HuH-7 (cell line): ENCODE measurements at regions not wholly inside any gene's neighbourhood (a gene's known extent, or its start where the extent isn't known, plus 50 kb on each side); places are given as distances from the start of the nearest gene placed in this dataset.
A peak's percentile ranks its signal among the peaks of the same experiment; 100 is the strongest.
"Not testable (repeated sequence)": the region's sequence is repeated elsewhere in the genome, so short reads cannot be mapped to it uniquely, and the experiment has no call there.

Experiments used
- DNase-seq: peaks from one replicate; pipeline ENCODE4 v3.0.0; 2011; ENCODE audit warnings: low spot score

DNA sequence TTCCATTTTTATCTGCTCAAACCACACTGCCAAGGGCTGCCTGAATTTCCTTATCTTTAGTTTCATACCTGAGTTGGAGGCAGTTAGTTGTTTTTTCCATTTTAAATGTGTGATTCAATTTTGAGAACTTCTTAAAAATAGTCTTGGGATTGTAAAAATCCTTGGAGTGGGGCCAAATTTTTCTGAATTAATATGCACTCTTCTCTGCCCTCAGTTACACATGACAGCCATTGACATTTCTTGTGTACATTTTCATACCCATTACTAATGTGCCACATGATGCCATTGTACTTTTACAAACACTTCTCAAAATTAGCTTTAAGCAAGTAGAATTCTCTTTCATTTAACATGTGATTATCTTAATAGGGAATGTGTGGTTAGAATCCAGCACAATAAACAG lies 141.7 kb downstream of the C3orf38 start:
- no peak for DNase-seq

DNA sequence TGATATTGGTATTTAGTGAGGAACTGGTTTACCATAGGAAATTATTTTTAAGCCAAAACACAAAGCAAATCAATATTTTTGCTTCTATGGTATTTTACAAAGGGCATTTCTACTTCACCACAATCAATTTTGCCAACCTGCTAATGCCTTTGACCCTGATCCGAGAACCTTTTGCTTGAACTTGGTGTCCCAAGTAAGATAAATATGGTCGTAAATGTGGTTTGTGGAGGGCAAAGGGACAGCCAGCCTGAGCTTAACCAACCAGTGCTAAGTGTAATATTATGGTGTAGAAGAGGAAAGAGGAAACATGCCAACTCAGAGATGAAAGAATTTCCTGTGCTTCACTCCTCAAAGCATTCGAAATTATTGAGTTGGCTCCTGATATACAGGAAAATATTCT lies 148.4 kb downstream of the C3orf38 start:
- peak; percentile 26 for DNase-seq

DNA sequence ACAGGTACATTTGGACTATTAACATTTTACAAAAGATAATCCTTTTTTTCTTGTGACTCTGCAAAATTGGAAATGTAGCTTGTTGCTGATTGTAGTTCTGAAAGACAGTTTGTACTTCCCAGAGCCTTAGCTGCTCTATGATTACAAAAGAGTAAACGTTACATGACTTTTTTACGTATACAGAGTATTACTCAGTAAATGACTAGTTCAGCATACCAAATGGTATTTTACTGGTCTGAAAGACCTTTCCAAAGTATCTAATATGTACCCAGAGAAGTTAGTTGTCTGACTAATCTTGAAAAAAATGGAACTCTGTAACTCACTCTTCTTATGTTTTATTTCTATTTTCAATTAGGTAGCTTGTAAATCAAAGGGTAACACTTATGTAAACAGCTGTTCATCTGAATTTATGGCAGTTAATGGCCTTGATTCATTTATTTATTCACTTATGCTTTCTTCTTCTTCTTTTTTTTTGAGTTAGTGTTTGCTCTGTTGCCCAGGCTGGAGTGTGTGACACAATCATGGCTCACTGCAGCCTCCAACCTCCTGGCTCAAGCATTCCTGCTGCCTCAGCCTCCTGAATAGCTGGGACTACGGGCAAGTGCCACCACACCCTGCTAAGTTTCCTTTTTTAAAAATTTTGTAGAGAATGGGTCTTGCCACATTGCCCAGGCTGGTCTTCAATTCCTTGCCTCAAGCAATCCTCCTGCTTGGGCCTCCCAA lies 151.7 kb downstream of the C3orf38 start:
- peak; percentile 6 for DNase-seq

DNA sequence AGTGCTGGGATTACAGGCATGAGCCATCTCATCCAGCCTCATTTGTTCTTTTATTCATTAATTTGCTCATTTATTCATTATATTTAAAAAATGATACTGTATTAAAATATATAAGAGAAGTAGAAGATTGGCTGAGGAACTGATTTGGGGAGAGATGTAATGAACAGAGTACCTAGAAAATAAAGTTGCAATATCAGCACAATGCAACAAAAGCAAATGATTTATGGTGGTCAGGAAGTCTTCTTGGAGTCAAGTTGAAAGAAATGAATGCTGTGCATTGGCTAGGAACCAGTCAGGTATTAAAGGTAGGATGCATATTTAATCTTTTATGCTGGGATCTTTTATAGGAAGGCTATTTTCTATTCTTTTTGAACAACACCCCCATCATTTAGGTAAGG lies 152.2 kb downstream of the C3orf38 start:
- DNase-seq: no peak

DNA sequence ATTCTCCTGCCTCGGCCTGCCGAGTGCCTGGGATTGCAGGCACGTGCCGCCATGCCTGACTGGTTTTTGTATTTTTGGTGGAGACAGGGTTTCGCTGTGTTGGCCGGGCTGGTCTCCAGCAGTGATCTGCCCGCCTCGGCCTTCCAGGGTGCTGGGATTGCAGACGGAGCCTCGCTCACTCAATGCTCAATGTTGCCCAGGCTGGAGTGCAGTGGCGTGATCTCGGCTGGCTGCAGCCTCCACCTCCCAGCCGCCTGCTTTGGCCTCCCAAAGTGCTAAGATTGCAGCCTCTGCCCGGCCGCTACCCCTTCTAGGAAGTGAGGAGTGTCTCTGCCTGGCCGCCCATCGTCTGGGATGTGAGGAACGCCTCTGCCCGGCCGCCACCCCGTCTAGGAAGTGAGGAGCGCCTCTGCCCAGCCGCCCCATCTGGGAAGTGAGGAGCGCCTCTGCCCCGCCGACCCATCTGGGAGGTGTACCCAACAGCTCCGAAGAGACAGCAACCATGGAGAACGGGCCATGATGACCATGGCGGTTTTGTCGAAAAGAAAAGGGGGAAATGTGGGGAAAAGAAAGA lies 153.7 kb downstream of the C3orf38 start:
- DNase-seq: not testable (repeated sequence)

DNA sequence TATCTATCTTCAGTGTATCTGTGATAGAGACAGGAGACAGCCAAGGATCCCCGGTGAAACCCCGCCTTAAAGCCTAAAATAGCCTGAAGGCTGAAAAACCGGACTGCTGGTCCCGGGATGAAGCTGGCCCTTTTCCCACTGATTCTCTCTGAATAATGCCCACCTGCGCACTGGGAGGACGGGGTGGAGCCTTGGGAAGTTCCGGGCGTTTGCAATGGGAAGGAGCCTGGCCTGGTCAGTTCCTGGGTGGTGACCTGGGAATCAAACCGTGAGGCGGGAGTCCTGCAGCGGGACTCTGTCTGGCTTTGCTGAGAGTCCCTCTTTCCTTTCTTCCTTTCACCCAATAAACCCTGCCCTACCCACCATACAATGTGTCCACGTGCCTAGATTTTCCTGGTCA lies 157.9 kb downstream of the C3orf38 start:
- no peak for DNase-seq

DNA sequence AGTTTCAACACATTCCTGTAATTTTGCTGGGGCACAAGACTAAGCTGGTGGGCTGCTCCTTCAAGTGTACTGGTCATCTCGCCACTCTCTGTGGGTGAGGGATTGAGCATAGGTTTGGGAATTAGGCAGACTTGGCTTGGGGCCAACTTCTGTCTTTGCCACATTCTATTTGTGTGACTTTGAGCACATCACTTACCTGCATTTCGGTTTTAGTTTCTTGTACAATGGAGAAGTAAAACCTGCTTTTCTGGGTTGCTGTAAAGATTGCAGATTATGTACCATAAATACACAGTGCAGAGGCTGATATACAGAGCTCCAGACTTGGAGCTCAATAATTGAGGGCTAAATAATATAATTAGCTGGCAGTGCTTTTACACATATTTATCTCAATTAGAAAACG lies 162.1 kb downstream of the C3orf38 start:
- DNase-seq: no peak

DNA sequence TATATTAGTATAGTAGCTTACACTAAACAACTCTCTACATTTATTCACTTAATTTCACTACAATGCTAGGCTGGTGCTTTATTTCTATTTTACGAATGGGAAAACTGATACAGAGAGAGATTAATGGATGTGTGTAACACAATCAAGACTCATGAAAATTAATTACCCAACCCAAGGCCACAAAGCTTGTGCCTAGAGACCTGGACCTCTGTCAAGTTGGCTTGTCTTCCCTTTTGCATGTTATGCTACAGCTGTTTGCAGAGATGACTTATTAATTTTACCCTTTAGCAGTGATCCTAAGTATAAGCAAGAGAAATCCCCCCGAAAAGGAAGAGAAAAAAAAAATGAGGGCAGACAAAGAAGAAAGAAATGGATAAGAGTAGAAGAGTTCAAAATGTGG lies 162.5 kb downstream of the C3orf38 start:
- DNase-seq: no peak

DNA sequence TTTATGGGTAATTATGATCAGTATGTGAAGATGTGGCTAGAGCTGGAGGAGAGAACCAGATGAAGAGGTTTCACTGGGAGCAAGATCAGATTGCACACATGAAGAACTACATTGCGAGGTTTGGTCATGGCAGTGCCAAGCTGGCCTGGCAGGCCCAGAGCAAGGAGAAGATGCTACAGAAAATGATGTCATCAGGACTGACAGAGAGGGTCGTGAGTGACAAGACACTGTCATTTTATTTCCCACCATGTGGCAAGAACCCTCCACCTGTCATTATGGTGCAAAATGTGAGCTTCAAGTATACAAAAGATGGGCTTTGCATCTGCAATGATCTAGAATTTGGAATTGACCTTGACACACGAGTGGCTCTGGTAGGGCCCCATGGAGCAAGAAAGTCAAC lies 168.3 kb downstream of the C3orf38 start:
- DNase-seq: no peak

DNA sequence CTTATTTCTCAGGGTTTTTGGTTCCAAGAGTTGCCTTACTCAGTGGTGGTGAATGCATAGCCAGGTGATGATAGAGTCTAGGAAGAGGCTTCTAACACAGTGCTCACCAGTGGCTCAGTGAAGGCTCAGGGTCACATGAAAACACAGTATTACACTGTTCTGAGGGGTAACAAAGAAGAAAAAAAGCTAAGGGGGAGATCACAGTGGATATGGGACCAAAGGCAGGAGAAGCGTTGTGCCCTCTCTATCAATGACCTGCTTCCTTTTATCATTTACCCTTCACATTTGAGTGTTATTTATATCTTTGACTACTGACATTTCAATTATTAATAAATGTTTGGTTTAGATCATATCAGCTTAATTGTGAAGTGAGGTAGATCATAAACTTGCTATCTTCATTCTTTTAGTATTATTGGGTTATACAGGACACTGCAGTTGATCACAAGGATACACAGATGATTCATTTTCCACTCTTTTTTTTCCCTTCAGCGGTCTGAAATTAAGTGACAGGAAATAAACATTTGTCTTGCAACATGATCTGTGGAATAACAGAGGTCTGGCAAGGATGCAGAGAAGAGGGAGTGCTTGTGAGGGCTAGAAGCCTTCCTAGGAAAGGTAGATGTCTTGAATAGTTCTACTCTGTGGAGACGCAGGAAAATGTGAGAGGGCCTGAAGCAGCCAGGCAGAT lies 171.7 kb downstream of the C3orf38 start:
- DNase-seq: no peak

DNA sequence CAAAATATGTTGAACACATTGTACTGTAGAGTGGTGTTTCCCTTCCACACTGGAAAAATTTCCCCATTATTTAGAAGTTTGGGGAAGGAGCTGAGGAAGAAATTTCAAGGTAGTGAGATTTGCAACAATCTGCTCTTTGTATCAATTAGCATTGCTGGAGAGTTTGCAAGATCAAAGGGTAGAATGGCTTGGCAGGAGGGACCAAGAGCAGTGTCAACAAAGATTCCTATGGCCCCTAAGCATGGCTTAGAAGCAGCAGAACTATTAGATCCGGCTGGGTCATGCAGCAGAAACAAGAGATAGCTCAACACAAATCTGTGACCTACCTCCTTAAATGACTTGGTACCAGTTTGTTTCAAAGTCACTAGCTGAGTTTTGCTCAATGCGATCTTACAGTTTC lies 175.0 kb downstream of the C3orf38 start:
- DNase-seq: no peak

DNA sequence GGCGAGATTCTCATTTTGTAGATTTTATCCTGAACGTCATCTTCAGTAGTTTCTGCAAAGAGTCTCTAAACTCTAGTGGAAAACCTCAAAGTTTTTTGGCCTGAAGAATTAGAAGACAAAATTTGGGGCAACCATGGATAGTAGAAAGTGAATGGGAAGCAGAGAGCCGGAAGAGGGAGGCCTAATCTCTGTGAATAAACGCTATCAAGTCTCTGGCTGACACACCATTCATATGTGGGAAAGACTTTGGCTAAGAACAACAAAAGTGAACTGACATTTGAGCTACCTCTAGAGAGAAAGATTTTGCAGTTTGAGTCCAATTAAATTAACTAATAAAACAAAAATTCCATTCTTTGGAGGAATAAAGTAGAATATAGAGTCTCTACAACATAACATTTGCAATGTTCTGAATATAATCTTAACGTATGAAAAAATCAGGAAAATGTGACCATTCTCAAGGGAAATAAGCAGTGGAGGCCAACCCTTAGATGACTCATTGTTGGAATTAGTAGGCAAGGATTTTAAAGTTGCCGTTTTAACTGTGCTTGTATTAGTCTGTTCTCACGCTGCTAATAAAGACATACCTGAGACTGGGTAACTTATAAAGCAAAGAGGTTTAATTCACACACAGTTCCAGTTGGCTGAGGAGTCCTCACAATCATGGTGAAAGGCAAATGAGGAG lies 184.6 kb downstream of the C3orf38 start:
- DNase-seq: no peak

DNA sequence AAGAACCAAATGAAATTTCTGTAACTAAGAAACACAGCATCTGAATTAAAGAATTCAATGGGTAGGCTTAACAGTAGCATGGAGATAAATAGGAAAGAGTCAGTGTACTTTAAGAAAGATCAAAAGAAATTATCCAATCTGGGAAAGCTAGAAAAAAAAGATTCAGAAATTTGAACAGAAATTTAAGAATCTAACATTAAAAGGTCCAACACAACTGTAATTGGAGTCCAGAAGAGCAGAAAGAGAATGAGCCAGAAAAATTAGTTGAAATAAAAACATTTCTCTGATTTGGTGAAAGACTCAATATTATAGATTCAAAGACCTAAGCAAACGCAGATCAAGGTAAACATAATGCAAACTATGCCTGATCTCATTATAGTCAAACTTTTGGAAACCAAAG lies 187.1 kb downstream of the C3orf38 start:
- no peak for DNase-seq

DNA sequence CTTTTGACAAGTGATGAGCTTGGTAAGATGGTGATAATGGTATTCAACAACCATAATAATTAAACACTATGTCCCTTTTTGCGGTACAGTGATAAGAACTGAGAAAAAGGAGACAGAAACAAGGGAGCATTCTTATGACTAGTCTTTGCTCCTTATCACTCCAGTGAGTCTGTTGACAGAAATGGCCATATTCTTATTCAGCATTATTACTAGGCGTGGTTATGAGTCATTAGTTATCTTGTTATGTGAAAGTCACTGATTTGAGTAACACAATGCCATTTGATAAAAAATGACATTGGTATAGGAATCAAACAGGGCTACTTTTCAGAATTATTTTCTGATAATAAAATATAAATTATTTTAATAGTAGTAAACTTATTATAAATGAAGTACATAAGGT lies 193.5 kb downstream of the C3orf38 start:
- DNase-seq: no peak

DNA sequence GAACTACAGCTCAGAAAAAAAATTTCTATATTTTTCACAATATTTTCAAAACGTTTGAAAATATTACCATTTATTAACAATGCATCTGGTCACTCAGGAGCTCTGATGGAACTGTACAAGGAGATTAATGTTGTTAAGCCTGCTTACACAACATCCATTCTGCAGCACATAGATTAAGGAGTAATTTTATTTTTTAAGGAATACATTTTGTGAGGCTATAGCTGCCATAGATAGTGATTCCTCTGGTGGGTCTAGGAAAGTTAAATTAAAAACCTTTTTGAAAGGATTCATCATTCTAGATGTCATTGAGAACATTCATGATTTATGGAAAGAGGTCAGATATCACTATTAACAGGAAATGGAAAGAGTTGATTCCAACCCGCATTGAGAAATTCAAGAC lies 196.9 kb downstream of the C3orf38 start:
- DNase-seq: no peak

DNA sequence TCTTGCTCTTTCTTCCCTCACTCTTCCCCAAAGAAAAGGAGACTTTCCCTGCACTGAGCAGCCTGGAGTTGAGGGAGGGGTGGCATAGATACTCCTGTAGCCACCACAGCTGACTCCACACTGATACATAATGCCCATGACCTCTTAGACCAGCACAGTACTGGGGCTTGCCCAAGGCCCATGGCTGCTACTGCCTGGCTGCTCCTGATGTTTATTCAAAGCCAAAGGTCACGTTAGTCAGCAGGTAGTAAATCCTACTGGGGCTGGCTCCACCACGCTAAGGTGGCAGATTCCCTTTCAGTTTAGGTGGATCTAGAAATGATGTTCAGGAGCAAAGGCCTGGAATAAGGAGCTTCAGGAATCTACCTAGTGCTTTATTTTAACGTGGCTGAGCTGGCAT lies 212.7 kb downstream of the C3orf38 start:
- peak; percentile 45 for DNase-seq

DNA sequence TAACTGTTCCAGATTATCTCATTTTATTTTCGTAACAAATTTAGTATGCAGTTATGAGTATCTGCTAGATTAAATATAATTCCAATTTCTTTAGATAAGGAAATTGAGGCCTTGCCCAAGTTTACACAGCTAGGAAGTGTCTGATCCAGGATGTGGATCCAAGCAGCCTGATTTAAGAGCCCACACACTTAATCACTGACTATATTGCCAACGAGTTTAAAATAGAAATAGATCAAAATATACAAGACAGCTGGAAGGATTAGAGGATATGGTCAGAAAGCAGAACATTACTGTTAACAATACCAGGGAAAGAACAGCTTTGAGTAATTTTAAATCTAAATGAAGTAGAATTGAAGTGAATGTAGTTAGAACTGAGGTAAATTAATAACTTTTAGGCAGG lies 215.2 kb downstream of the C3orf38 start:
- DNase-seq: no peak

DNA sequence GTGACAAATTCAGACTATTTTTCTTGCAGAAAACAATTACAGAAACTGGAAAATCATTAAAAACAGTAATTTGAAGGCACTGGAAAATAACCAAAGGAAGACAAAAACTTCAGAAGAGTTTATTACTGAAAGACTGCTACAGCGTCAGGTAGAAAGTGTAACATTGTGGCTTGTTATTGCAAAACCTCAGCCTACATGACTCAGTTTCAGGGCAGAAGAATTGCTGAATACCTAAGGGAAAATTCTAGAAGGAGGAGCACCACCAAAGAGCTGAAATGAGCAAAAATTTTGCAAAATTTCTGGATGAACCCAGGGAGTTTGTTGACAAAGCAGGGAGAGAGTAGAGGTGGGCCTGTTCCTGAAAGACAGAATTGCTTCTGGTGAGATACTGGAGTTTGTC lies 219.6 kb downstream of the C3orf38 start:
- no peak for DNase-seq

DNA sequence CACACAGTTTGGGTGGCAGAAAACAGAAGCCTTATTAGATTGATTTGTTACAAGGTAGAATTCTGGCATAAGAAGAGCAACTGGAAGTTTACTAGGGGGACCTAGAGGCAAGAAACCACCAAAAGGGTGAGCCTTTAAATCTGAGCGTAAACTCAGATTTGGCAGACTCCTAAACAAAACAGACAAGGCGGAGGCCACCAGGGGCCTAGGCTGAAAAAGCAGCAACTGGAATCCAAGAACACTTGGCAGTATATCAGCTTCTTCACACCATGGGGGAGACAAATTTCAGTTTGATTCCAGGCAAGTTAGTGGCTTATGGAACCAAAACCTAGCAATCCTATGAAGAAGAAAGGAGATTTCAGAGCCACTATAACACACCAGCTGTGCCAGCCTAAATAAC lies 220.0 kb downstream of the C3orf38 start:
- DNase-seq: no peak

DNA sequence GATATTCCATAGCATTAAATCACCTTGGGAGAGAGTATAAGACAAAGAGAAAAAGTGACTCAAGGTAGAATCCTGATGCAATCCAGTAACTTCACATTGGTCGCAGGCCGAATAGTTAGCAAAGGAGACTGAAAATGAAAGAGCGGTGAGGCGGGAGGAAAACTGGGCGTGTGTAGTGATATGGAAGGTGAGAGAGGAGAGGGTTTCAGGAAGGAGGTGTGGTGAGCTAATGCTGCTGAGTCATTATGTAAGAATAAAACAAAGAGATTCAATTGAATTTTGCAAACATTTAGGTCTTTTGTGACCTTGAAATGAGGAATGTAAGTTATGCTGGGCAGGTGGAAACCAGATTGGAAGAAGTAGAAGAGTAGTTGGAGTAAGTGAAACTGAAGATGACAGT lies 235.3 kb downstream of the C3orf38 start:
- no peak for DNase-seq

DNA sequence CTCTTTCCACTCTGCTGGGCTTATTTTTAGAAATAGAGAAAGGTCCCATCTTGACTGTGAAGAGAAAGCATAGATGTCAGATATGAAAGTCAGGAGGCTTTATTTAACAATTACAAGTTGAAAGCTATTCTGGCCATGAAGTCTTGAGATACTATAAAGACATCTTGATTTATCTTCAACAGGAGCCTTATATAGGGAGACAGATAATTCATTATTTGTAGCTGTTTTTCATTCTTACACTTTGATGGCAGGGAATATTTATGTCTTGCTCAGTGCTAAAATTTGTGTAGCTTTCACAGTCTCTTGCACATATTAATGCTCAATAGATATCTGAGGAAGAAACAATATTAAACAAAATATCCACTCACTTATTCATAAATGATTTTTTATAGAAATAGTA lies 248.8 kb downstream of the C3orf38 start:
- DNase-seq: no peak

DNA sequence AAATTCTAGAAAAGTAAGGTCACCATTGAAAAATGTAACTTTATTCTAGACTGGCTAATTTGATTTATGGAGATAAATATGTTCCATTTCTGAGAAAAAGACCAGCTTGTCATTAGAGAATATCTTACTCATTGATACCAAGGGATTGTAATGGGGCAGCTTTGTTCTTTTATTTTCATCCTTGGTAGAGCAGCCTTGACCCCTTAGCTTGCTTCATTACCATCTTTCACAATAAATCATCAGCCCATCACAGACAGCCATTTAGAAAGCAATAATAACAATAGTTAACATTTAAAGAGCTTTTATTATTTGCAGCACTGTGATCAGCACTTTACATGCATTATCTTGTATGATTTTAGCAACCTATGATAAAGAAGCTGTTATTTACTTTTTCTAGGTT lies 253.6 kb downstream of the C3orf38 start:
- no peak for DNase-seq

DNA sequence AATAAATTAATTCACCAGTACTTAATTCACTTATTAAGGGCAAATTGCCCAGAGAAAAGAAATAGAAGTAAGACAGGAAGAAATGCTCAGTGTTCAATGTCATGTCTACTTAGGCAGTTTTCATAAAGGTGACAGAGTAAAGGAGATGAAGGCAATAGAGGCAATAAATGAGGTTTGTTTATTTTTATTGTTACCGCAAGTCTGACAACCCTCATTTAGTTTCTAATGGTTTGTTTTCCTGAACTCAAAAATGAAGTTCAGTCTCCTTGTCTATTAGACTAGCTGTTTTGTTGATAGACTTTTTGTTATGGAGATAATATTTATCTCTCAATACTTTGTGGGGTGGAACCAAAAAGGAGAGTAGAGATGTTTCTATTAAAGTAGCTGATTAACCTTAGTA lies 258.3 kb downstream of the C3orf38 start:
- DNase-seq: no peak
